Spleen (tissue), 11 donors: ENCODE measurements at regions not wholly inside any gene's neighbourhood (a gene's known extent, or its start where the extent isn't known, plus 50 kb on each side); places are given as distances from the start of the nearest gene placed in this dataset.

Source experiments
- DNase-seq: peaks from one replicate; pipeline ENCODE4 v3.0.0-alpha.2; 2020
- H3K27ac ChIP-seq, 8 donors: fragments of 200-600 bp; sonication (generic) in 7 of 8; 1 replicate in 4 of 8; 2 replicates in 4 of 8; pipeline versions ENCODE4 v1.5.0 to v1.8.0; 2016 to 2021; ENCODE audit warnings: inconsistent platforms in 4 of 8, mild to moderate bottlenecking in 4 of 8, moderate library complexity in 1 of 8
- H3K27me3 ChIP-seq, 7 donors: fragments of 200-600 bp; sonication (generic) in 6 of 7; replicated peaks in 1 of 7; 1 replicate in 4 of 7; 2 replicates in 3 of 7; pipeline versions ENCODE4 v1.5.0 to v1.8.0; 2016 to 2021; ENCODE audit warnings: inconsistent platforms in 3 of 7, mild to moderate bottlenecking in 1 of 7
- H3K36me3 ChIP-seq, 6 donors: fragments of 200-600 bp; sonication (generic) in 5 of 6; 1 replicate in 4 of 6; 2 replicates in 2 of 6; pipeline versions ENCODE4 v1.5.0 to v1.8.0; 2016 to 2021; ENCODE audit warnings: inconsistent platforms in 2 of 6
- H3K4me1 ChIP-seq, 6 donors: fragments of 200-600 bp; sonication (generic) in 5 of 6; 1 replicate in 3 of 6; 2 replicates in 3 of 6; pipeline versions ENCODE4 v1.5.0 to v1.8.0; 2016 to 2021; ENCODE audit warnings: inconsistent platforms in 3 of 6
- H3K4me3 ChIP-seq, 8 donors: fragments of 200-600 bp; sonication (generic) in 7 of 8; 1 replicate in 4 of 8; 2 replicates in 4 of 8; pipeline versions ENCODE4 v1.5.0 to v1.8.0; 2016 to 2021; ENCODE audit warnings: inconsistent platforms in 4 of 8, mild to moderate bottlenecking in 4 of 8, moderate library complexity in 2 of 8
- H3K9me3 ChIP-seq, 8 donors: fragments of 200-600 bp; sonication (generic) in 7 of 8; 1 replicate in 4 of 8; 2 replicates in 4 of 8; pipeline versions ENCODE4 v1.5.0 to v1.8.0; 2016 to 2021; ENCODE audit warnings: inconsistent platforms in 4 of 8
- CTCF ChIP-seq, 11 experiments: fragments of 200-600 bp in 7 of 11; fragments of 450-650 bp in 4 of 11; sonication (generic) in 4 of 11; IDR thresholded peaks in 8 of 11; conservative IDR thresholded peaks in 3 of 11; 1 replicate in 7 of 11; 2 replicates in 4 of 11; pipeline versions ENCODE4 v1.4.0 to v1.8.0; 2016 to 2021; ENCODE audit warnings: antibody characterized with exemption in 11 of 11, inconsistent platforms in 4 of 11, mild to moderate bottlenecking in 1 of 11
- POLR2A ChIP-seq, 3 donors: fragments of 450-650 bp; IDR thresholded peaks; one replicate each; pipeline ENCODE4 v1.5.1; 2017; ENCODE audit warnings: antibody characterized with exemption in 3 of 3, mild to moderate bottlenecking in 1 of 3
- POLR2AphosphoS5 ChIP-seq, 3 donors: sonication (generic); formaldehyde crosslinking; IDR thresholded peaks; one replicate each; pipeline ENCODE4 v1.5.1; 2017; ENCODE audit warnings: antibody characterized with exemption in 3 of 3
- WGBS, 5 donors: extraction: QIAGEN DNeasy Blood & Tissue Kit in 3 of 5; methylation state at CpG; one replicate each; pipeline versions ENCODE4 v1.1.5 to v1.1.7; 2013 to 2018; 5-methylcytosine and 5-hydroxymethylcytosine counted together
- intact Hi-C: fragments of 100-400 bp; cut with DNase I; formaldehyde crosslinking; loops from one replicate; pipeline ENCODE4 v1.15.0; 2023; ENCODE audit warnings: low total_unique reads
- donor health status: healthy with polysubstance abuse.
- donor health status: DM: no; HTN: no; CAD: no; lungs with moderate emphysema.
- donor health status: DM: no; HTN: no; CAD: no.
- donor health status: Bipolar disorder and iron deficiency.
- donor health status: healthy.
- donor health status: DM: no; HTN: no; CAD: no.
- donor health status: DM: yes; HTN: yes; CAD: no.

- Histone ChIP-seq H3K9me3 (no peaks in the 10 kb centered on the region), H3K27me3 (no peaks in the 10 kb centered on the region), H3K27ac (no peak overlapping the region), H3K36me3 (no peaks in the 10 kb centered on the region), H3K4me3 (no peak overlapping the region), H3K4me1 (no peaks in the 10 kb centered on the region)
- WGBS, 5 donors, result 79 to 90% (median 82%) methylated on average over 5 of the region's 5 CpGs
- no peak for DNase-seq
- TF ChIP-seq CTCF (IDR thresholded peaks at IDR 0.05 in 8 of 11, conservative IDR thresholded peaks at IDR 0.05 in 3 of 11), result no peak
- TF ChIP-seq POLR2A (IDR thresholded peaks at IDR 0.05), result no peak
- no peak for TF ChIP-seq POLR2AphosphoS5 (IDR thresholded peaks at IDR 0.05)
- intact Hi-C loops, result no loop called here
These were observed 67.7 kb upstream of the NTF3 start for GRCh38 chr12:5364036-5364770.

- Histone ChIP-seq H3K27me3 (peaks cover 0 to 9% (median 0%) of the 10 kb centered on the region in 7 donors), H3K4me3 (no peak overlapping the region), H3K9me3 (no peaks in the 10 kb centered on the region), H3K27ac (no peak overlapping the region), H3K4me1 (no peaks in the 10 kb centered on the region), H3K36me3 (no peaks in the 10 kb centered on the region)
- no peak for DNase-seq
- 76 to 91% (median 88%) methylated on average over 6 of the region's 6 CpGs for WGBS, 5 donors
- TF ChIP-seq POLR2AphosphoS5 (IDR thresholded peaks at IDR 0.05), result no peak
- TF ChIP-seq CTCF (IDR thresholded peaks at IDR 0.05 in 8 of 11, conservative IDR thresholded peaks at IDR 0.05 in 3 of 11), result no peak
- no peak for TF ChIP-seq POLR2A (IDR thresholded peaks at IDR 0.05)
- intact Hi-C loops, result no loop called here
These were observed 62.6 kb upstream of the NTF3 start for GRCh38 chr12:5369298-5369697.

- TF ChIP-seq CTCF (IDR thresholded peaks at IDR 0.05 in 8 of 11, conservative IDR thresholded peaks at IDR 0.05 in 3 of 11), result no peak
- TF ChIP-seq POLR2A (IDR thresholded peaks at IDR 0.05), result no peak
- TF ChIP-seq POLR2AphosphoS5 (IDR thresholded peaks at IDR 0.05), result no peak
- no peaks in the 10 kb centered on the region for H3K36me3 ChIP-seq
- no peaks in the 10 kb centered on the region for H3K4me1 ChIP-seq
- DNase-seq, result no peak
- H3K9me3 ChIP-seq, result no peaks in the 10 kb centered on the region
- H3K27ac ChIP-seq, result no peak overlapping the region
- intact Hi-C loops, result no loop called here
- H3K27me3 ChIP-seq, result peaks cover 0 to 9% (median 0%) of the 10 kb centered on the region in 7 donors
- 77 to 89% (median 82%) methylated on average over 3 of the region's 3 CpGs for WGBS, 5 donors
- no peak overlapping the region for H3K4me3 ChIP-seq
These were observed 60.3 kb upstream of the NTF3 start for GRCh38 chr12:5371631-5372030.

GRCh38 chr12:5374713-5375112 is 57.2 kb upstream of the NTF3 start:
- no peak for TF ChIP-seq CTCF (IDR thresholded peaks at IDR 0.05 in 8 of 11, conservative IDR thresholded peaks at IDR 0.05 in 3 of 11)
- TF ChIP-seq POLR2AphosphoS5 (IDR thresholded peaks at IDR 0.05), result no peak
- no peak for TF ChIP-seq POLR2A (IDR thresholded peaks at IDR 0.05)
- Histone ChIP-seq H3K27me3 (peaks cover 0 to 9% (median 0%) of the 10 kb centered on the region in 7 donors), H3K9me3 (no peaks in the 10 kb centered on the region), H3K4me1 (no peaks in the 10 kb centered on the region), H3K36me3 (no peaks in the 10 kb centered on the region), H3K27ac (no peak overlapping the region), H3K4me3 (no peak overlapping the region)
- intact Hi-C loops, result no loop called here
- DNase-seq, result no peak
- WGBS, 5 donors, result 85 to 100% (median 92%) methylated on average over 1 of the region's 1 CpG
